ENCODE measurements at regions not wholly inside any gene's neighbourhood (a gene's known extent, or its start where the extent isn't known, plus 50 kb on each side); places are given as distances from the start of the nearest gene placed in this dataset.
"Not testable (repeated sequence)": the region's sequence is repeated elsewhere in the genome, so short reads cannot be mapped to it uniquely, and the experiment has no call there.

GRCh38 chr16:27600381-27600780, 50.4 kb downstream of the KATNIP start:
- DNase-seq (ENCODE audit: low spot score) = no peak
- no peak for FAIRE-seq

GRCh38 chr16:27602103-27602502, 52.2 kb downstream of the KATNIP start:
- FAIRE-seq = no peak

GRCh38 chr16:27605500-27606106, 55.7 kb downstream of the KATNIP start:
- not testable (repeated sequence) for FAIRE-seq

More at GRCh38 chr16:27602103-27602502, 52.2 kb downstream of the KATNIP start:
- no peak for DNase-seq (ENCODE audit: low spot score)

GRCh38 chr16:27611340-27611739, 61.4 kb downstream of the KATNIP start:
- no peak for FAIRE-seq

More at GRCh38 chr16:27605500-27606106, 55.7 kb downstream of the KATNIP start:
- DNase-seq (ENCODE audit: low spot score) = peak; percentile 29

GRCh38 chr16:27613238-27613791, 63.4 kb downstream of the KATNIP start:
- DNase-seq (ENCODE audit: low spot score) (no peak), FAIRE-seq (no peak)

More at GRCh38 chr16:27611340-27611739, 61.4 kb downstream of the KATNIP start:
- DNase-seq (ENCODE audit: low spot score) = no peak

- DNase-seq (ENCODE audit: low spot score) (no peak), FAIRE-seq (no peak)
Measured at GRCh38 chr16:27617665-27618064, 67.7 kb downstream of the KATNIP start.

GRCh38 chr16:27618165-27618564, 68.2 kb downstream of the KATNIP start:
- DNase-seq (ENCODE audit: low spot score) = no peak
- no peak for FAIRE-seq

- FAIRE-seq (no peak), DNase-seq (ENCODE audit: low spot score) (no peak)
Measured at GRCh38 chr16:27618606-27619327, 68.8 kb downstream of the KATNIP start.

GRCh38 chr16:27620541-27620940, 70.6 kb downstream of the KATNIP start:
- FAIRE-seq (no peak), DNase-seq (ENCODE audit: low spot score) (no peak)

GRCh38 chr16:27624154-27625049, 74.5 kb downstream of the KATNIP start:
- no peak for DNase-seq (ENCODE audit: low spot score)
- FAIRE-seq = no peak

GRCh38 chr16:27625050-27625697, 75.2 kb downstream of the KATNIP start:
- FAIRE-seq (no peak), DNase-seq (ENCODE audit: low spot score) (no peak)

GRCh38 chr16:27627136-27627535, 77.2 kb downstream of the KATNIP start:
- DNase-seq (ENCODE audit: low spot score) (no peak), FAIRE-seq (no peak)

GRCh38 chr16:27628241-27628942, 78.4 kb downstream of the KATNIP start:
- DNase-seq (ENCODE audit: low spot score) (no peak), FAIRE-seq (no peak)

- FAIRE-seq; DNase-seq (ENCODE audit: low spot score): not testable (repeated sequence)
Measured at GRCh38 chr16:27628943-27629462, 79.1 kb downstream of the KATNIP start.

GRCh38 chr16:27632216-27632615, 82.3 kb downstream of the KATNIP start:
- DNase-seq (ENCODE audit: low spot score) (no peak), FAIRE-seq (no peak)

GRCh38 chr16:27633221-27633620, 83.3 kb downstream of the KATNIP start:
- FAIRE-seq (no peak), DNase-seq (ENCODE audit: low spot score) (no peak)

- no peak for DNase-seq (ENCODE audit: low spot score)
- no peak for FAIRE-seq
Measured at GRCh38 chr16:27633721-27634120, 83.8 kb downstream of the KATNIP start.

GRCh38 chr16:27634779-27635178, 84.8 kb downstream of the KATNIP start:
- FAIRE-seq (no peak), DNase-seq (ENCODE audit: low spot score) (no peak)

- no peak for DNase-seq (ENCODE audit: low spot score)
Measured at GRCh38 chr16:27636453-27637240, 86.7 kb downstream of the KATNIP start.

More at GRCh38 chr16:27636453-27637240, 86.7 kb downstream of the KATNIP start:
- no peak for FAIRE-seq

All from urothelium cell line (cell line).